ENCODE measurements at regions not wholly inside any gene's neighbourhood (a gene's known extent, or its start where the extent isn't known, plus 50 kb on each side); places are given as distances from the start of the nearest gene placed in this dataset.

DNA sequence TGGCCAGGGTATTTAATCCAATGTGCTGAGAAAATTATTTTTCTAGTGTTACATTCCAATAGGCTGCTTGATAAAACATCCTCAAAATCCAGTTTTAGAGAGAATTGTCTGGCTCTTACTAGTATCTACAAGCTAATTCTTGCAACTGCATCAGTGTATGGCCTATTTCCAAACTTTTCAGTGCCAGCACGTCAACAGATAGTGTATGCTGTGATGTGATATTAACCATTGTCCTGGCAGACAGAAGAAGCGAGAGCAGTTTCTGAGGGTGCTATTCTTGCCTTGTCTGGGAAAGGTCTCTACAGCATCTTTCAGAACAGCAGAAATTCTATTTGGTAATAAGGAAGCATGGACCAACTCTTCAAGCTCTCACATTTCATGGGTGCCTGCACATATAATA, 174.2 kb upstream of the CDH12 start:
- Histone ChIP-seq H3K4ac (ENCODE audit: low read depth, low read length) (no peak overlapping the region), H4K91ac (ENCODE audit: insufficient read length, low read depth, low read length) (no peak overlapping the region), H2BK5ac (ENCODE audit: insufficient read length, low read length) (no peak overlapping the region), H3T11ph (ENCODE audit: low read length) (no peak overlapping the region), H3K23me2 (ENCODE audit: insufficient read length, low read depth, low read length, poor library complexity, severe bottlenecking) (no peaks in the 10 kb centered on the region), H4K20me1 (ENCODE audit: control insufficient read depth, insufficient read depth, insufficient read length) (no peaks in the 10 kb centered on the region), H3K79me1 (ENCODE audit: insufficient read depth, low read depth, low read length, poor library complexity, severe bottlenecking) (no peaks in the 10 kb centered on the region), H3K27me3 (ENCODE audit: insufficient read depth, low read length) (no peaks in the 10 kb centered on the region), H3K9me3 (ENCODE audit: control insufficient read depth, low read depth, low read length) (no peaks in the 10 kb centered on the region), H2AFZ (ENCODE audit: low read length) (no peak overlapping the region), H3K9ac (ENCODE audit: extremely low read depth, insufficient read length, low read length) (no peak overlapping the region), H4K5ac (ENCODE audit: insufficient read length, low read depth, low read length) (no peak overlapping the region), H3K18ac (ENCODE audit: insufficient read length, low read depth, low read length) (no peak overlapping the region), H3K4me1 (ENCODE audit: insufficient read depth, low read length) (no peaks in the 10 kb centered on the region), H2BK12ac (ENCODE audit: insufficient read length, low read depth, low read length) (no peak overlapping the region), H2BK20ac (ENCODE audit: low read depth, low read length, poor library complexity, severe bottlenecking) (no peak overlapping the region), H3K14ac (ENCODE audit: insufficient read depth, low read length) (no peak overlapping the region), H2BK15ac (ENCODE audit: low read depth, low read length) (no peak overlapping the region), H3K4me2 (ENCODE audit: insufficient read depth, insufficient read length, low read length) (no peak overlapping the region), H3K56ac (ENCODE audit: insufficient read length, low read depth, low read length) (no peak overlapping the region), H2BK120ac (ENCODE audit: low read depth, low read length, poor library complexity, severe bottlenecking) (no peak overlapping the region), H4K8ac (replicated peaks; ENCODE audit: insufficient read length, low read depth, low read length) (no peak overlapping the region), H2AK5ac (ENCODE audit: insufficient read length, low read length) (no peak overlapping the region), H3K79me2 (ENCODE audit: insufficient read depth, low read length) (no peaks in the 10 kb centered on the region; the same call in 1 of the 2 replicates), H3K23ac (ENCODE audit: insufficient read length, low read depth, low read length) (no peak overlapping the region), H3K27ac (ENCODE audit: insufficient read length, low read depth, low read length) (no peak overlapping the region)
- WGBS (ENCODE audit: extremely low coverage, insufficient read length, low lambda C conversion rate): no CpG with 5 or more reads among the region's 2 CpGs
- Mint-ChIP-seq H3K36me3 (ENCODE audit: insufficient read depth in 1 of 3, low read depth in 3 of 3) (no peaks in the 10 kb centered on the region; a peak in 1 of 7 replicates), H3K27me3 (ENCODE audit: low read depth) (no peaks in the 10 kb centered on the region), H3K4me3 (no peak overlapping the region), H3K4me1 (peaks cover 0 to 2% of the 10 kb centered on the region in 2 experiments; a peak in 3 of 4 replicates), H3K27ac (no peak overlapping the region), H3K9me3 (no peaks in the 10 kb centered on the region)
- DNase-seq: no peak
- TF ChIP-seq, protein P1, sequence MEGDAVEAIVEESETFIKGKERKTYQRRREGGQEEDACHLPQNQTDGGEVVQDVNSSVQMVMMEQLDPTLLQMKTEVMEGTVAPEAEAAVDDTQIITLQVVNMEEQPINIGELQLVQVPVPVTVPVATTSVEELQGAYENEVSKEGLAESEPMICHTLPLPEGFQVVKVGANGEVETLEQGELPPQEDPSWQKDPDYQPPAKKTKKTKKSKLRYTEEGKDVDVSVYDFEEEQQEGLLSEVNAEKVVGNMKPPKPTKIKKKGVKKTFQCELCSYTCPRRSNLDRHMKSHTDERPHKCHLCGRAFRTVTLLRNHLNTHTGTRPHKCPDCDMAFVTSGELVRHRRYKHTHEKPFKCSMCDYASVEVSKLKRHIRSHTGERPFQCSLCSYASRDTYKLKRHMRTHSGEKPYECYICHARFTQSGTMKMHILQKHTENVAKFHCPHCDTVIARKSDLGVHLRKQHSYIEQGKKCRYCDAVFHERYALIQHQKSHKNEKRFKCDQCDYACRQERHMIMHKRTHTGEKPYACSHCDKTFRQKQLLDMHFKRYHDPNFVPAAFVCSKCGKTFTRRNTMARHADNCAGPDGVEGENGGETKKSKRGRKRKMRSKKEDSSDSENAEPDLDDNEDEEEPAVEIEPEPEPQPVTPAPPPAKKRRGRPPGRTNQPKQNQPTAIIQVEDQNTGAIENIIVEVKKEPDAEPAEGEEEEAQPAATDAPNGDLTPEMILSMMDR (conservative IDR thresholded peaks at IDR 0.05): no peak

Data from H9 (cell line).